ENCODE measurements at regions not wholly inside any gene's neighbourhood (a gene's known extent, or its start where the extent isn't known, plus 50 kb on each side); places are given as distances from the start of the nearest gene placed in this dataset.

DNA sequence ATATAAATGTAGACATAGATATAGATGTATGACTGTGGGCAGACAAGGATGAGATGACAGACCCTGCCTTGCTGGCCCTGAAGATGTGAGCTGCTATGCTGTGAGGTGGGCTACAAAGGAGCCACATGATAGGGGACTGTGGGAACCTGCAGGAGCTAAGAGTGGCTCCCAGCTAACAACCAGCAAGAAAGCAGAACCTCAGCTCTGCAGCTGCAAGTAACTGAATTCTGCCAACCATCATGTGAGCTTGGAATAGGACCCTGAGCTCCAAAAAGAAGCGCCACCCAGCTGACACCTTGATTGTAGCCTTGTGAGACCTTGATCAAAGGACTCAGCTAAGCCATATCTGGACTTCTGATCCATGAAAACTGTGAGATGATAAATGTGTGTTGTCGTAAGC, 123.3 kb upstream of the GRM7 start:
- H3K9ac ChIP-seq (ENCODE audit: low read length), result no peak overlapping the region
- no peaks in the 10 kb centered on the region for H3K9me3 ChIP-seq (ENCODE audit: insufficient read depth, low read length)
- no peak overlapping the region for H3K4me3 ChIP-seq (ENCODE audit: insufficient read depth, low read length, poor library complexity, severe bottlenecking)
- H4K20me1 ChIP-seq (ENCODE audit: low read depth, low read length), result no peaks in the 10 kb centered on the region
- no peaks in the 10 kb centered on the region for H3K36me3 ChIP-seq (ENCODE audit: low read length)
- H3K9me2 ChIP-seq (replicated peaks; ENCODE audit: insufficient read depth, low read length), result no peaks in the 10 kb centered on the region
- no peak overlapping the region for H3K27ac ChIP-seq (ENCODE audit: low read depth, low read length)
- H3K27me3 ChIP-seq (ENCODE audit: low read length), result no peaks in the 10 kb centered on the region
- TF ChIP-seq, protein P1, sequence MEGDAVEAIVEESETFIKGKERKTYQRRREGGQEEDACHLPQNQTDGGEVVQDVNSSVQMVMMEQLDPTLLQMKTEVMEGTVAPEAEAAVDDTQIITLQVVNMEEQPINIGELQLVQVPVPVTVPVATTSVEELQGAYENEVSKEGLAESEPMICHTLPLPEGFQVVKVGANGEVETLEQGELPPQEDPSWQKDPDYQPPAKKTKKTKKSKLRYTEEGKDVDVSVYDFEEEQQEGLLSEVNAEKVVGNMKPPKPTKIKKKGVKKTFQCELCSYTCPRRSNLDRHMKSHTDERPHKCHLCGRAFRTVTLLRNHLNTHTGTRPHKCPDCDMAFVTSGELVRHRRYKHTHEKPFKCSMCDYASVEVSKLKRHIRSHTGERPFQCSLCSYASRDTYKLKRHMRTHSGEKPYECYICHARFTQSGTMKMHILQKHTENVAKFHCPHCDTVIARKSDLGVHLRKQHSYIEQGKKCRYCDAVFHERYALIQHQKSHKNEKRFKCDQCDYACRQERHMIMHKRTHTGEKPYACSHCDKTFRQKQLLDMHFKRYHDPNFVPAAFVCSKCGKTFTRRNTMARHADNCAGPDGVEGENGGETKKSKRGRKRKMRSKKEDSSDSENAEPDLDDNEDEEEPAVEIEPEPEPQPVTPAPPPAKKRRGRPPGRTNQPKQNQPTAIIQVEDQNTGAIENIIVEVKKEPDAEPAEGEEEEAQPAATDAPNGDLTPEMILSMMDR (IDR thresholded peaks at IDR 0.05; ENCODE audit: insufficient read depth, low read length, poor library complexity, severe bottlenecking), result no peak
- TF ChIP-seq EZH2phosphoT487 (conservative IDR thresholded peaks at IDR 0.05; ENCODE audit: low read length), result no peak
- no peak overlapping the region for H2AFZ ChIP-seq (ENCODE audit: low read depth, low read length, severe bottlenecking)
- no peaks in the 10 kb centered on the region for H3F3A ChIP-seq (ENCODE audit: insufficient read depth)
- no peaks in the 10 kb centered on the region for H3K79me2 ChIP-seq (ENCODE audit: insufficient read depth, low read length)
- H3K4me2 ChIP-seq (ENCODE audit: low read depth, low read length, poor library complexity, severe bottlenecking), result no peak overlapping the region

GRCh38 chr3:6739288-6739687, 121.6 kb upstream of the GRM7 start:
- Histone ChIP-seq H3K9me2 (replicated peaks; ENCODE audit: insufficient read depth, low read length) (no peaks in the 10 kb centered on the region), H3K4me3 (ENCODE audit: insufficient read depth, low read length, poor library complexity, severe bottlenecking) (no peak overlapping the region), H4K20me1 (ENCODE audit: low read depth, low read length) (no peaks in the 10 kb centered on the region), H3K4me2 (ENCODE audit: low read depth, low read length, poor library complexity, severe bottlenecking) (no peak overlapping the region), H3K9me3 (ENCODE audit: insufficient read depth, low read length) (no peaks in the 10 kb centered on the region), H2AFZ (ENCODE audit: low read depth, low read length, severe bottlenecking) (no peak overlapping the region), H3K79me2 (ENCODE audit: insufficient read depth, low read length) (no peaks in the 10 kb centered on the region), H3K27me3 (ENCODE audit: low read length) (no peaks in the 10 kb centered on the region), H3K27ac (ENCODE audit: low read depth, low read length) (no peak overlapping the region), H3K36me3 (ENCODE audit: low read length) (no peaks in the 10 kb centered on the region), H3K9ac (ENCODE audit: low read length) (no peak overlapping the region), H3F3A (ENCODE audit: insufficient read depth) (no peaks in the 10 kb centered on the region)
- TF ChIP-seq, protein P1 (IDR thresholded peaks at IDR 0.05; ENCODE audit: insufficient read depth, low read length, poor library complexity, severe bottlenecking), result no peak
- no peak for TF ChIP-seq EZH2phosphoT487 (conservative IDR thresholded peaks at IDR 0.05; ENCODE audit: low read length)

DNA sequence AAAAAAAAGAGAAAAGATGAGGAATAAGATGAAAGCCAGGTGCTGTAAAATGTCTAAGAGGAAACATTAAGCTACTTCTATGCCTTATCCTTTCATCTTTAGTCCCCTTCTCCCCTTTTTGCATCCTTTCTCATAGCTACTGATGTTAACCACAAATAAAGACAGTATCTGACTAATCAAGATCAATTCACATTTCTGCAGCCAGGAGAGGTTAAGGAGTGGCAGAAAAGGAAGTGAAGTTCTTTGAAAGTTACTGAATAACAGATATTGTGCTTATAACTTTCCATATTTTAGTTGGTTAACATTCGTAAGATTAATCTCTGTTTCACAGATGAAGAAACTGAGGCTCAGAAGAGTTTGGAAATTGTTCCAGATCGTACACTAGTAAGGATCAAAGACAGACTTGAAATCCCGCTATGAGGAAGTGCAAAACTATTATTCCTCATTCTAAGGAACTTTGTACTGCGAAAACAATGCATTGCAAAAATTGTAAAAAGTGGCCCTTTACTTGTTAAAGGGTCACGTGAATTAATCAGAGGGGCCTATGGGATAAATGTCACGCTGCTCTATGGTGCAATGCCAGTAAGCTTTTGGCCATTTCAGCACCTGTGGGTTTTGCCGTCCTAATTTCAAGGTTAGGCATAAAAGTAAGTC, 117.7 kb upstream of the GRM7 start:
- H3K9me2 ChIP-seq (replicated peaks; ENCODE audit: insufficient read depth, low read length), result no peaks in the 10 kb centered on the region
- no peaks in the 10 kb centered on the region for H3K36me3 ChIP-seq (ENCODE audit: low read length)
- H3K27me3 ChIP-seq (ENCODE audit: low read length), result no peaks in the 10 kb centered on the region
- no peaks in the 10 kb centered on the region for H3K79me2 ChIP-seq (ENCODE audit: insufficient read depth, low read length)
- H3F3A ChIP-seq (ENCODE audit: insufficient read depth), result no peaks in the 10 kb centered on the region
- no peak overlapping the region for H3K27ac ChIP-seq (ENCODE audit: low read depth, low read length)
- H3K4me2 ChIP-seq (ENCODE audit: low read depth, low read length, poor library complexity, severe bottlenecking), result no peak overlapping the region
- TF ChIP-seq, protein P1 (IDR thresholded peaks at IDR 0.05; ENCODE audit: insufficient read depth, low read length, poor library complexity, severe bottlenecking), result no peak
- no peak for TF ChIP-seq EZH2phosphoT487 (conservative IDR thresholded peaks at IDR 0.05; ENCODE audit: low read length)
- no peak overlapping the region for H3K9ac ChIP-seq (ENCODE audit: low read length)
- H3K9me3 ChIP-seq (ENCODE audit: insufficient read depth, low read length), result no peaks in the 10 kb centered on the region
- H4K20me1 ChIP-seq (ENCODE audit: low read depth, low read length), result no peaks in the 10 kb centered on the region
- H3K4me3 ChIP-seq (ENCODE audit: insufficient read depth, low read length, poor library complexity, severe bottlenecking), result no peak overlapping the region
- no peak overlapping the region for H2AFZ ChIP-seq (ENCODE audit: low read depth, low read length, severe bottlenecking)
